ENCODE measurements at regions not wholly inside any gene's neighbourhood (a gene's known extent, or its start where the extent isn't known, plus 50 kb on each side); places are given as distances from the start of the nearest gene placed in this dataset.

- no peak for DNase-seq
Observed at GRCh38 chr2:147548451-147548850, 296.4 kb upstream of the ACVR2A start.

DNA sequence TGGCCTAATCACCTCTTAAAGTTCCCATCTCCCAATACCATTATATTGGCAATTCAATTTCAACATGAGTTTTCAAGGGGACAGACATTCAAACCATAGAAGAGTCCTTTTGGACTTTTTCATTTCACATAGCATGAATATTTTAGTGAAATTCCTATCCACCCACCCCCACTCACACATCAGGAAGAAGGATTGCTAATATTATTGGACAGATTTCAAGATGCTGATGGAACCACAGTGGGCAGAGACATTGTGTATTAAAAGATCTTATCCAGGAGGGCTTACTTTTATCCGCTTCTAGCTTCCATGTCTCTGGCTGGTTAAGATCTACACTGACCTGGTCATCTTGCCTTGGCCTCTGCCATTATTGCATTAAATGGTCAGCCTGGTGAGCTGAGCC is 297.4 kb upstream of the ACVR2A start:
- no peak for DNase-seq

- no peak for DNase-seq
Observed at GRCh38 chr2:147546109-147546508, 298.7 kb upstream of the ACVR2A start.

DNA sequence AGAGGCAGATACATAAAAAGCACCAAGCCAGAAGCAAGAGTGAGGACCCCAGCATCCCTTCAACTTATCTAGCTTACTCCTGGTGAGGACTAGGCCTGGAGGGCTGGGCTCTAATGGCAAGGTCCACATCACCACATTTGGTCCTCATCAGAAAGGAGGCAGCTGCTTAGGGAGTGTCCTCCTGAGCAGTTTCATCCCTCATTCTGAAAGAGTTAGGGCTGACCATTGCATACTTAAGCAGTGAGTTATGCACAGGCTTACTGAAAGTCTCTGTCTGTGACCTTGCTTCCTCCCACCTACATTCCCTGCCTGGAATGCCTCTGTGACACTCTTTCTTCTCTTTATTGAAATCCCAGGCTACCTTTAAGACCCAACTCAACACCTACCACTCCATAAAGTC is 301.8 kb upstream of the ACVR2A start:
- DNase-seq: no peak

GRCh38 chr2:147542351-147542750 is 302.5 kb upstream of the ACVR2A start:
- no peak for DNase-seq

DNA sequence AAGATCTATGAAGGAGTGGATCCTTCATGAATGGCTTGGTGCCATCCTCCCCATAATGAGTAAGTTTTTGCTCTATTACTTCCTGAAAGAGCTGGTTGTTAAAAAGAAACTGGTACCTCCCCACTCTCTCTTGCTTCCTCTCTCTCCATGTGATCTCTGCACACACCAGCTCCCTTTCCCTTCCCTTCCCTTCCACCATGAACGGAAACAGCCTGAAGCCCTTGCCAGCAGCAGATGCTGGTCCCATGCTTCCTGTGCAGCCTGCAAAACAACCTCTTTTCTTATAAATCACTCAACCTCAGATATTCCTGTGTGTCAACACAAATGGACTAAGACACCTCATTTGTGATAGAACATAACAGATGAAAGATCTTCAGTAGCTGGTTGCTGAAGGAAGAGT is 303.5 kb upstream of the ACVR2A start:
- no peak for DNase-seq

- no peak for DNase-seq
Observed at GRCh38 chr2:147538821-147539220, 306.0 kb upstream of the ACVR2A start.

DNA sequence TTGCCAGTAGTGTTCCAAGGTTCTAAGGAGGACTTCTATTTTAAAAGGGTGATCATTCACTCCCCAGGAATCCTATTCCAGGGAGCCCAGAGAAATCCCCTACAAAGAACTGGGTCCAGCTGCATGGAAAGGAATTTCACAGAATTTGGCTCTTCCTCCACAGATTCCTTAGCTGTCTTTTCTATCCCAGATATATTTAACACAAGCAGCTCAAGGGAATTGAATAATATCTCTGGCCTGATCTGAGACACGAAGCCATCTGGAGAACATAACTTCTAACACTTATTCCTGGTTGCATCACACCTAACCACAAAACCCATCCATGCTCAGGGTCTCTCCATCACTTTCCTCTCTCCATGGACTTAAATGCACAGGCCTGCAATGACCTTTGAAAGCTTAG is 306.7 kb upstream of the ACVR2A start:
- DNase-seq: no peak

DNA sequence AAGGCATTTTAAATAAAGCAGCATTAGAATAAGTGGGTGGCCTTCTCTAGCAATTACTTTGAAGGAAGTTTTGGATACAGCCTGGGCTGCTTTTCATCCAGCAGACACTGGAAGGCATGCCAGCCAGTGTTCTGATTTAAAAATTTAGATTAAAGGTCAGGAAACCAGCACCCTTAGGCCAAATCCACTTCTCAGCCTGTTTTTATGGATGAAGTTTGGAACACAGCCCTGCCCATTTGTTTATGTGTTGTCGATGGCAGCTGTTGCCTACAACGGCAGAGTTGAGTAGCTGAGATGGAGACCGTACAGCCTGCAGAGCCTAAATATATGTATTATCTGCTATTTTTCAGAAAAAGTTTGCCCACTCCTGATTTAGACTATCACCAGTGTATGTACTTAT is 313.6 kb upstream of the ACVR2A start:
- DNase-seq: no peak

DNA sequence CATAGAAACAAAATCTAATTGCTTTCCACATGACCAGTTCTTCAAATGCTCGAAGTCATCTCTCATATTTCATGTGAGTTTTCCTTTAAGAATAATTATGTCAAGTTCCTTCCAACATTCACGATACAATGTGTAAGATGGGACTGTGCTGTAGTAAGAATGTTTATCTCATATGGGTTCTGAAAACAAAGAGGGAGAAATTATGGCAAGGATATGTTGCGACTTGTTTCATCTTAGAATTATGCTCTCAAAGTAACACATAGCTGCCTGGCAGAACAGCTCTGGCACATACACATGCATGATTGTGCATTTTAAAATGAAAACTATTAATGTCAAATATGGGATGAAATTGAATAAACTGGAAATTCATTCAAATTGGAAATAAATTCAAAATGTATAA is 314.8 kb upstream of the ACVR2A start:
- DNase-seq: no peak

DNA sequence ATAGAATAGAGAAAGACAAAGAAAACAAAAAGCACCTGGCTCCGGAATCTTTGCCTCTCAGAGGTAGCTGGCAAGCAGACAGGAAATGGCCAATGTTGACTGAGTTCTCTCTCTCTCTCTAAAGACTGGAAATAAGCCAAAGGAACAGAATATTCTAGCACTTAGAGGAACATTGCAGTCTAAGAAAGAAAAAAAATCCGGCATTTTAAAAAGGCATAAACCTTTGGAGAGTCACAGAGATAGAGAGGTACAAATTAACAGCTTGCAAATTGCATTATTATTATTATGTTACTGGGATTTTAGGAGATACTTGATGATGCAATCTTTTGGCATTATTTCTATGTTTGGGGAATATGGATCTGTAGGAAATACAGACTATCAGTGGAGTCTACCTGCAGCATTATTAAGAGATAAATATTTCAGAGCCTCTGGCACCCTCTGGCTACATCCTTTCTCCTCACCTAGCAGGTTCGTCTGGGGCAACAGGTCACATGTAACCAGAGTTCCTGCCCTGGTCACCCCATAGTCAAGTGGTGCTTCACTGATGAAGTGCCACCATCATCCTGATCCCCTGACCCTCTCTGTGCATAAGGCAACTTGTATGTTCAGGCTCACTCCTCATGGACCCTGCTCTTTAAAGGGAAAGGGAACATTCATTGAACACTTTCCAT is 318.9 kb upstream of the ACVR2A start:
- peak; percentile 95 for DNase-seq

DNA sequence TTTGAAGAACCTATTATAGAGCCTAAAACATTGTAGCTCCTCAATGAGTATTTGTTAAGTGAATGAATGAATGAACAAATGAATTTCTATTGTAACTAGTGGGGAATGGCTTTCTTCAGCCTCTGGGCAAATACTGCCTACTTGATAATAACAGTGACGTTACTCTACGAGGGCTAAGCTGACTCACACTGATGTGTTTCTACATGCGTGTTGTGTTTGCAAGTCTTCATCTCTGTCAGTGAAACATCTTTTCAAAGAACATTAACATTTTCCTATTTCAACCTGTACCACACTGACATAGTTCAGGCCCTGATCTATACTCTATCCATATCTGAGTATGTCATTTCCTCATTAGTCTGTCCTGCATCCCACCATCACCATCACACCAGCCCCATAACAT is 319.9 kb upstream of the ACVR2A start:
- DNase-seq: no peak

DNA sequence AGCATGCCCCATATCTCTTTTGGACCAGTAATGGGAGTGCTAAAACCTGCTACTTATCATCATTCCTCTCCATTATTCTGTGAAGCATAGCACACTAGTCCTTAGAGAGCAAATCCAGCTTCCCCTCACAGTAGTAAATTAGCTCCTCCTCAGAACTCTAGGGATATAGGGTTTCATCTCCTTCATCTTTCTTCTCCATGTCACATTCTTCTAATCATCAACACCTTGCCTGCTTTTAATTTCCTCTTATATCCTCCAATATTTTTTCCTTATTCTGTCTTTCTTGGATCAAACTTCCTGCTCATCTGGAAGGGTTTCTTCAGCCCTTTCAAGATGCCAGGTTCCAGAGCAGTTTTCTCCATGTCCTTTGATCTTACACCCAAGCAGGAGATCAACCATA is 321.4 kb upstream of the ACVR2A start:
- DNase-seq: no peak

- no peak for DNase-seq
Observed at GRCh38 chr2:147521936-147522335, 322.9 kb upstream of the ACVR2A start.

DNA sequence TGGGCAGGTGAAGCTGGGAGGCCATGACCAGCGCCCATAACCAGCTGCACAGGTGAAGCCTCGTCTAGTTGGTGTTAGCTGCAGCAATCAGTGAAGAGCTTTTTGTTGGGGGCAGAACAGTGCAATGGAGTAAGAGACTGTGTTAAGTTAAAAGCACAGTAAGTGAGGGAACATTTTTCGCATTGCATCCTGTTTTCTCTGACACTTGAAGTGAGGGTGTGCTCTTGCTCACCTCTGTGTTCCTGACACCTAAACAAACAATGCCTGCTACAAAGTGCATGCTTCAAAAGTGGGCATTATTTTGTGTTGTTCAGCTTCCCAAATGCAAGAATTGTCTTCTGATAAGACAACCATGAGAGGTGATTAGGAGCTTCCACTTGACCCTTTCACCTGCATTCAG is 324.0 kb upstream of the ACVR2A start:
- no peak for DNase-seq

DNA sequence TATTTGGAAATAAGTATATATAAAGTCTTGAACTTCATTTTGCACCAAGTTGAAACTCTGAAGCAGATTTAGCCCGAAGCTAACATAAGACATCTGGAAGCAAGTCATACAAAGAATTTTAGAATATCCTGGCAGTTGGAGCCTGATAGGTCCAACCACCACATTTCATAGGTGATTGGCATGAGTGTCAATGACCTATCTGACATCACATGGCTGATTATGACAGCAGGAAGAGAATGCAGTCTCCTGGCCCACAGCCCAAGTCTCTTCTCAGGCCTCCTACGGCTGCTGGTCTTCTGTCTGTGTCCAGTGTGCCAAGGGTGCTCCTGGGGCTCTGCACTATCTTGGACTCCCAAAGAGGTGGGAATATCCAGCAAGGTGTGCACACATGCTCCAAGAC is 325.7 kb upstream of the ACVR2A start:
- DNase-seq: no peak

GRCh38 chr2:147515213-147515612 is 329.6 kb upstream of the ACVR2A start:
- no peak for DNase-seq

DNA sequence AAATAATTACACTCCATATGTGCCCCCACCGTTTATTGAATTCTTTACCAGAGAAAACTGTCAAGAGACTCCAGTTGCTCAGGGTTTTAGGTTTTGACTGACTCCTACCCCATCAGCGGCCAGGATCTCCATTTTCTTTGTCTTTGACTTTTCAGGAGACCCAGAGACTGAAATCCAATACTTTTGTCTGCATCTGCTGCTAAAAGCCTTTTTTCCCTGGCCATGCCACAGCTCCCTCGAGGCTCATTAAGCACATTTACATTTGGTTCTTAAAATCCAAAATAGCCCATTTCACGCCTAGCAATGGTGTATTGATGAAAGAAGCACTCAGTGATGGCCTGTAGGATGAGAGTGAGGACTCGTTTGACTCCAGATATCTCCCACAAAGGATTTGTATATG is 332.6 kb upstream of the ACVR2A start:
- DNase-seq: no peak

- no peak for DNase-seq
Observed at GRCh38 chr2:147511491-147511948, 333.3 kb upstream of the ACVR2A start.

DNA sequence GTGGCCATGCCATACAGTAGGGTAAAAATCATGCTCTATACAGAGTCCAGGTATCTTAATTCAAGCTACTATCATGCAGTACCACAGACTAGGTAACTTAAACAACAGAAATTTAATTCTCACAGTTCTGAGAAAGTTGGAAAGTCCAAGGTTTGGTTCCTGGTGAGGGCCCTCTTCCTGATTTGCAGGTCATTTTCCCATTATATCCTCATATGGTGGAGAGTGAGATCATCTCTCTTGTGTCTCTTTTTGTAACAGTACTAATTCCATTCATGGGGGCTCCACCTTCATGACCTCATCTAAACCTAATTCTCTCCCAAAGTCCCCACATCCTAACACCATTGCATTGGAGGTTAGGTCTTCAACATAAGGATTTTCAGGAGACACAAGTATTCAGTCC is 335.0 kb upstream of the ACVR2A start:
- DNase-seq: no peak

DNA sequence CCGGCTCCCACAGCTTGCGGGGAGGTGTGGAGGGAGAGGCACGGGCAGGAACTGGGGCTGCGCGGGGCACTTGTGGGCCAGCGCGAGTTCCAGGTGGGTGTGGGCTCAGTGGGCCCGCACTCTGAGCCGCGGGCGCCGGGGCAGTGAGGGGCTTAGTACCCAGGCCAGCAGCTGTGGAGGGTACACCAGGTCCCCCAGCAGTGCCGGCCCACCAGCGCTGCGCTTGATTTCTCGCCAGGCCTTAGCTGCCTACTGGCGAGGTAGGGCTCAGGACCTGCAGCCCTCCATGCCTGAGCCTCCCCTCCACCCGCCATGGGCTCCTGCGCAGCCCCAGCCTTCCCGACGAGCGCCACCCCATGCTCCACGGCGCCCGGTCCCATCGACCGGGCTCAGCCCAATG is 337.9 kb upstream of the ACVR2A start:
- no peak for DNase-seq

GRCh38 chr2:147502711-147503290 is 342.0 kb upstream of the ACVR2A start:
- no peak for DNase-seq

DNA sequence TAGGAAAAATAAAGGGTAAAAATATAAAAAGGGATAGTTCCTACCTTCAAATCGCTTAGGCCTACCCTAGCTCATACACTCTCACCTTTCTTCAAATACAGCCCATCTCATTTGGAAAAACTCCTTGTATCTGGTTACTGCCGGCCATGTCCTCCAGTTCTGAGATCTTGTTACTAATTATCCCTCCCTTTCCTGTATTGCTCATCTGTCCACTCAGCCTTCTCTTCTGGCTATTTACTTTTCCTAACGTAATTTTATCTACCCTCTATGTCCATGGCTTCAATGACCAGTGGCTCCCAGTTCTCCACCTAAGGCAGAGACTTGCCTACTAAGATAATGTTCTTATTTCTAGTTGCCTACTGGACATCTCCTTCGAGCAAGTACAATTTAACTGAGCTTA is 342.9 kb upstream of the ACVR2A start:
- DNase-seq: no peak

GRCh38 chr2:147500819-147501395 is 343.9 kb upstream of the ACVR2A start:
- DNase-seq: no peak

DNA sequence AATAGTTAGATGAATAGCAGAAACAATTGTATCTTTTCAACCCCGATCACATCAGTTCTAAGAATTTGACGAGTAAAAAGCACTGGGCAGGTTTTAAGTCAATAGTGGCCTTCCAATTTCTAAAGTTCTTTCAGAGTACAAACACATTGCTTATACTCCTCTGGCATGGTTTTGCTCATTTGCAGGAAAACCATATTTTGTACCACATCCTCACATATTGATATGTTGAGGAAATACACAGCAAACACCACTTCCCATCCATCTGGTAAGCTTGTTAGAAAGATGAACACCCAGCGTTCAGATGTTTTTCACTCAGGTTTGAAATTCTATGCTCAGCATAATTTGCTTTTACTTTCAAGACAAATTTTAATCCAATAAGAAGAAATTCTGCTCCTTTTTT is 344.6 kb upstream of the ACVR2A start:
- DNase-seq: no peak

All from DMS79 treated with DMSO at 0.1 percent for 48 hours (cell line).